ENCODE measurements at regions not wholly inside any gene's neighbourhood (a gene's known extent, or its start where the extent isn't known, plus 50 kb on each side); places are given as distances from the start of the nearest gene placed in this dataset.

- no peak overlapping the region for H2AFZ ChIP-seq (ENCODE audit: low read depth, low read length)
- CTCF ChIA-PET = interaction anchor here (1.0 kb wide), 1 partner anchor 25 kb away, joined by 4 read pairs; no protein-coding TSS in a partner anchor
- no peaks in the 10 kb centered on the region for H3K9me1 ChIP-seq (replicated peaks; ENCODE audit: control insufficient read depth, extremely low read depth, insufficient read depth, low read length)
- BruUV-seq (replicated peaks) = no TSS peak
- H3K4me2 ChIP-seq (ENCODE audit: insufficient read depth, low read length) = no peak overlapping the region
- H3K4me3 ChIP-seq (replicated peaks in 1 of 3; ENCODE audit: insufficient read depth in 1 of 3, low read depth in 1 of 3, low read length in 3 of 3) = no peak overlapping the region
- H3K79me2 ChIP-seq (ENCODE audit: control insufficient read depth, insufficient read depth, low read length) = no peaks in the 10 kb centered on the region
- POLR2A ChIA-PET = no interaction called here
- no peaks in the 10 kb centered on the region for H3K36me3 ChIP-seq (ENCODE audit: control insufficient read depth in 2 of 2, extremely low read depth in 1 of 2, insufficient read depth in 2 of 2, low read length in 2 of 2)
- no peak overlapping the region for H3K27ac ChIP-seq (ENCODE audit: insufficient read depth, low read depth, low read length)
- H3K9ac ChIP-seq (replicated peaks; ENCODE audit: extremely low read depth, insufficient read depth, low read length) = no peak overlapping the region
- no peak for TF ChIP-seq GATA2 (IDR thresholded peaks at IDR 0.05; ENCODE audit: insufficient read depth, insufficient read length, low read depth, low read length)
- no peak for TF ChIP-seq POLR2AphosphoS5 (IDR thresholded peaks at IDR 0.05; ENCODE audit: insufficient read depth, low read depth, low read length)
- no peak for TF ChIP-seq POLR2A (IDR thresholded peaks at IDR 0.05; ENCODE audit: low read depth, low read length)
- no peak for TF ChIP-seq FOS (IDR thresholded peaks at IDR 0.05; ENCODE audit: borderline replicate concordance, insufficient read depth, low read length)
- no peak for TF ChIP-seq EZH2 (IDR thresholded peaks at IDR 0.05; ENCODE audit: borderline replicate concordance, low read depth, low read length, severe bottlenecking)
- TF ChIP-seq MAX (IDR thresholded peaks at IDR 0.05; ENCODE audit: insufficient read depth, insufficient read length) = no peak
- TF ChIP-seq JUN (IDR thresholded peaks at IDR 0.05; ENCODE audit: borderline replicate concordance, insufficient read depth, insufficient read length, low read depth) = no peak
- TF ChIP-seq MYC (IDR thresholded peaks at IDR 0.05; ENCODE audit: low read depth, low read length) = no peak
- no peak for TF ChIP-seq CTCF (IDR thresholded peaks at IDR 0.05; ENCODE audit: extremely low read depth in 1 of 2, insufficient read depth in 1 of 2, low read depth in 1 of 2, low read length in 2 of 2)
- dilution Hi-C loops (cut with MboI; ENCODE audit: extremely low pct_ligation_motif_present, low sequenced_read_pairs) (no loop called here), intact Hi-C loops (cut with micrococcal nuclease) (no loop called here)
- no peaks in the 10 kb centered on the region for H3K27me3 ChIP-seq (ENCODE audit: control insufficient read depth in 2 of 2, insufficient read depth in 2 of 2, low read length in 2 of 2)
- no peak for FAIRE-seq
- no peaks in the 10 kb centered on the region for H4K20me1 ChIP-seq (replicated peaks; ENCODE audit: control insufficient read depth, extremely low read depth, insufficient read depth, low read length)
- DNase-seq (ENCODE audit: low read depth, low spot score) = no peak
- no peaks in the 10 kb centered on the region for H3K4me1 ChIP-seq (ENCODE audit: control insufficient read depth, extremely low read depth, insufficient read depth, low read length)
- no peaks in the 10 kb centered on the region for H3K9me3 ChIP-seq (replicated peaks; ENCODE audit: control insufficient read depth, insufficient read depth, low read length)
Measured at GRCh38 chr14:89065879-89066278, 241.4 kb downstream of the TTC8 start.

All from endothelial cell of umbilical vein (primary cell).